ENCODE measurements at regions not wholly inside any gene's neighbourhood (a gene's known extent, or its start where the extent isn't known, plus 50 kb on each side); places are given as distances from the start of the nearest gene placed in this dataset.
"Not testable (repeated sequence)": the region's sequence is repeated elsewhere in the genome, so short reads cannot be mapped to it uniquely, and the experiment has no call there.

GRCh38 chr12:73731658-73732057 is 806.0 kb upstream of the ATXN7L3B start:
- no peak for DNase-seq

- DNase-seq = no peak
Measured at GRCh38 chr12:73769337-73769736, 768.3 kb upstream of the ATXN7L3B start.

GRCh38 chr12:73798523-73798922 is 739.1 kb upstream of the ATXN7L3B start:
- DNase-seq = no peak

- no peak for DNase-seq
Measured at GRCh38 chr12:73815072-73815645, 722.5 kb upstream of the ATXN7L3B start.

GRCh38 chr12:73817161-73817560 is 720.5 kb upstream of the ATXN7L3B start:
- no peak for DNase-seq

GRCh38 chr12:73833746-73834145 is 703.9 kb upstream of the ATXN7L3B start:
- no peak for DNase-seq

GRCh38 chr12:73841963-73842362 is 695.7 kb upstream of the ATXN7L3B start:
- DNase-seq = no peak

- DNase-seq = no peak
Measured at GRCh38 chr12:73863546-73863945, 674.1 kb upstream of the ATXN7L3B start.

GRCh38 chr12:73867147-73867546 is 670.5 kb upstream of the ATXN7L3B start:
- no peak for DNase-seq

GRCh38 chr12:73877291-73877690 is 660.3 kb upstream of the ATXN7L3B start:
- DNase-seq = not testable (repeated sequence)

- DNase-seq = no peak
Measured at GRCh38 chr12:73892201-73892600, 645.4 kb upstream of the ATXN7L3B start.

- no peak for DNase-seq
Measured at GRCh38 chr12:73898645-73899044, 639.0 kb upstream of the ATXN7L3B start.

- no peak for DNase-seq
Measured at GRCh38 chr12:73902260-73902659, 635.4 kb upstream of the ATXN7L3B start.

- DNase-seq = no peak
Measured at GRCh38 chr12:73906757-73907156, 630.9 kb upstream of the ATXN7L3B start.

- DNase-seq = peak; percentile 83
Measured at GRCh38 chr12:73935817-73936216, 601.8 kb upstream of the ATXN7L3B start.

GRCh38 chr12:73947326-73948026 is 590.2 kb upstream of the ATXN7L3B start:
- DNase-seq = no peak

GRCh38 chr12:73950507-73950906 is 587.1 kb upstream of the ATXN7L3B start:
- no peak for DNase-seq

GRCh38 chr12:73951956-73952703 is 585.5 kb upstream of the ATXN7L3B start:
- no peak for DNase-seq

GRCh38 chr12:73964641-73965040 is 573.0 kb upstream of the ATXN7L3B start:
- DNase-seq = no peak

GRCh38 chr12:73973486-73973885 is 564.1 kb upstream of the ATXN7L3B start:
- no peak for DNase-seq

- no peak for DNase-seq
Measured at GRCh38 chr12:73984552-73984951, 553.1 kb upstream of the ATXN7L3B start.

GRCh38 chr12:73991138-73991537 is 546.5 kb upstream of the ATXN7L3B start:
- no peak for DNase-seq

GRCh38 chr12:73998894-73999293 is 538.7 kb upstream of the ATXN7L3B start:
- DNase-seq = no peak

- no peak for DNase-seq
Measured at GRCh38 chr12:74015118-74015517, 522.5 kb upstream of the ATXN7L3B start.
